HG03159 (cell line): ENCODE measurements at regions not wholly inside any gene's neighbourhood (a gene's known extent, or its start where the extent isn't known, plus 50 kb on each side); places are given as distances from the start of the nearest gene placed in this dataset.
"Not testable (repeated sequence)": the region's sequence is repeated elsewhere in the genome, so short reads cannot be mapped to it uniquely, and the experiment has no call there.

Experiments
- ATAC-seq: cut with Tn5 transposase; IDR thresholded peaks from one replicate; pipeline ENCODE4 v1.9.1; 2021; ENCODE audit warnings: mild to moderate bottlenecking, moderate library complexity; ENCODE audit not compliant: unreplicated experiment

DNA sequence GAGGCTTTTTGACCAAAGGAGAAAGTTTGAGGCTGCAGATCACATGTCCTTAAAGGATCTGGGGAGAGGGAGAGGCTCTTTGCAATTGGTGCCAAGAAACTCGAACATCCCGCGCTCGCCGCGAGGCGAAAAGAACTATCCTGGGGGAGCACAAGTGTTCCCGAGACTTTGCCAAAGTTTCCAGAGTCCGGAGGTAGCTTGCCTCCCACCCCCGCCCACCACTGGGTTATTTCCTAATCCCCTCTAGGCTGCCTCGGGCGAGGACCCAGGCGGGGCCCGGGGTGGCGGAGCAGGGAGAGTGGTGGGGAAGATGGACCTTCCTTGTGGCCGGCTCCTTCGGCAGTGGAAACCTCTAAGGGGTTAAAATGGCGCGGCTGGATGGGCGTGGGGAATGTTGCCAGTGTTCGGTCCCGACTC lies 114.5 kb downstream of the KCNRG start:
- ATAC-seq, result no peak

DNA sequence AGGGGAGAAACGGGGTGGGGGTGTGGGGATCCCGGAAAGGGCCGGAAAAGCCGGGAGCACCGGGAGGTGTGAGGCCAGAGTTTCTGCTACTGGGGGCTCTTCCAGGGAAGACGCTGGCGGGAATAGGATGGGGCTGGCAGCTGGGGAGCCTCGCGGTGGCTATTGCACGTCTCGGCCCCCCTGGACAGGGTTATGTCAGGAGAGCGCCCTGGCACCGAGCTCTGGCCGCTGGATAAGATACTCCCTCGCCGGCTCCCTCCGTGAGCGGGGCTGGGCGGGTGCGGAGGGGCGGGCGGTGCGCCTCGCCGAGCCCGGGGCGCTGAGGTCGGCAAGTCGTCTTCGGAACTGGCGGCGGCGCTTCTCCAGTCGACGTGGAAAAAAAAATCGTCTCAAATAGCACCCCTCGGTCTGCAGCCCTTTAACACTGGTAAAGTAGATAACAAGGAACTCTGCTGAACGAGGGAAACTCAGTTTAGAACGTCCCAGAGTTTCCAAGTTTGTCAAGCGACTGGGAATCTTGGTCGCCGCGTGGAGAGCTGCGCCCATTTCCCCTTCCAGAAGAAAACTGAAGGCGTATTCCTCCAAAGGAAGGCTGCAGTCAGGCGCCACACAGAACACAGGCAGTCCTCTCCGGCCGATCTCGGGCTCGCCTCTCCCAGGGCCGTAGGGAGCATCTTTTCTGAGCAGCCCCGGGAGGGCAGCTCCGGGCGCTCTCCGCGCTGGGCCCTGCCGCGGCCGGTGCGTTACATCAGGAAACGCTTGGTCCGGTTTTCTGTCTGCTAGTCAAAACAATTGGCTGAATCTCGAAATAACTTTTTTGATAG lies 115.1 kb downstream of the KCNRG start:
- peak; percentile 13 for ATAC-seq

DNA sequence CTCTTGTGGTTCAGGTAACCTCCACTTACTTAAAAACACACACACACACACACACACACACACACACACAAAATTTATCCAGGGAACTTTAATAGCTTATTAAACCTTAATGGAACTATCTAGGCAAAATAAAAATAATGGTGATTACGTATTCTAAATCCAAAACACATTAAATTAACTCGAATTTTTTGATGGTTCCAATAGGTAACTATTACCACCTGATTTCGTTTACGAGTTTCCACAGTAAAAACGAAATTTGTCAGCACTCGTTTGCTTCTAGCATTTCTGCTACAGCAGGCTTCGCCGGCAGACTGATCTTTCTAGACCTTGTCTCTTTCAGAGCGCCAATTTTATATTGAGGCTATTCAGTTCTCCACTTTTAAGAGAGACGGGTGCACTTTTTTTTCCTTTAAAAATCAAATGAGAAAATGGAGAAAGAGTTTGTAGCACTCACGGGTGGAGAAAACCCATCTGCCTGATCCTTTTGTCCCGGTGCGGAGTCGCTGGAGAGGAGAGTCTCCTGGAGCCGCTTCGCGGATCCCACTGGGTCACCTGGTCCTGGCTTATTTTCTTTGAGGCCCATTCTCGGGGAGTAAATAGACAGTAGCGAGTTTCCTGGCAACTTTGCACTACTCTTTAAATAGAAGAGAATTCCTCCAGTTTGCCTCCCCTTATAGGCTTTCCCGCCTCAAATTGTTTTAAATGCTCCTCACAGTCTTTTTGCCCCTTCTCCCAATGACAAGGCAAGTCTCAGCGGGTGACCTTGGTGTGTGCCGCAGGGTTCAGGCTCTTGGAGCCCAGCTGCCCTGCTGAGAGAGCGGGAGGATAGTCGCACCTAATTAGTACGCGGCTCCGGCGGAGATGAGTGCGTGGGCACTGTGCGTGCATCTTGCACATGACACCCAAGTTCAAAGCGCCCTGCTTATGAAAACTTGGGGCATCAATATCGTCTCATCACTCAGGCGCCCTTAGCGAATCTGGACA lies 117.0 kb downstream of the KCNRG start:
- no peak for ATAC-seq

DNA sequence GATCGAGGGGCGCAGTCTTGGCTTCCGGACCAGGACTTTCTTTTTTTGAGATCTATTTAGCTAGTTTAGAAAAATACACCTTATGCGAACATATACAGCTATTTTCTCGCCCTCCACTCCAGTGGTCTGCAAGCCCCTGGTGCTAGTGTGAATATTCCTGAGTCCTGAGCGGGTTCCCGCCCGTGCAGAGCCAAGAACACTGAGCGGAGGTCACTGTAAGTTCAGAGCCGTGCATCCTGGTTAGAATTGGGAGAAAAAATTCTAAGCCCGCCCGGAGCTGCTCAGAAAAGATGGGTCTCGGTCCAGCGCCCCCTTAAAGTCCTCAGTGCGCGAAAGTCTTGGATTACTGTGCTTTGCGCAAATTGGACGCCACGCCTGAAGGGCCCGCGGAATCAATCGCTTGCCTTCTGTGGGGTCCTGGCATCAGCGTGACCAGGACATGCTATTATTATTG lies 117.7 kb downstream of the KCNRG start:
- ATAC-seq, result no peak

DNA sequence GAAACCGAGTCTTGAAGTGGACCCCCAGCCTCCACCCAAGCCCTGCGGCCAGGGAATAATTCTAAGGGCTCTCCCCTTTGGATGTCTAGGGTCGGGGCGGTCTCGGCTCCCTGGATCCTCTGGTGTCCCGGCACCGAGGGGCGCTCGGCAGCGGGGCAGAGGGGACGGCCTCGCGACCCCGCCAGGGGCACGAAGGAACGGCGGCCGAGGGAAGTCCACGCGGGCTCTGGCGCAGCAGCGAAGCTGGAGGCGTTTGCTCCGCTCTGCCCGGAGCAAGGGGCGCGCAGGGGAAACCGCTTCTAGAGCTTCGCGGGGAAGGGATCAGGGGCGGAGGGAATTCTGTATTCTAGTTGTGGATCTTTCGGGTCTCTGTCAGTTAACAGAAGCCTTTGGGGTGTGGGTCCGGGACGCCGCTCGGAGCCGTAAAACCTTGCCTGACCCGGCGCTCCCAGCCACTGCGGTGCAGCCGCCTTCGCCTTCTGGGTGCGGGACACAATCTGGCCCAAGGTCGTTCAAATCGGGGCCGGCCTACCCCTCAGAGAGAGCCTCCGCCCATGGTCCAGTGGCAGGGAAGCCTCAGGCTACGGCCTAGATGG lies 118.2 kb downstream of the KCNRG start:
- ATAC-seq, result no peak

DNA sequence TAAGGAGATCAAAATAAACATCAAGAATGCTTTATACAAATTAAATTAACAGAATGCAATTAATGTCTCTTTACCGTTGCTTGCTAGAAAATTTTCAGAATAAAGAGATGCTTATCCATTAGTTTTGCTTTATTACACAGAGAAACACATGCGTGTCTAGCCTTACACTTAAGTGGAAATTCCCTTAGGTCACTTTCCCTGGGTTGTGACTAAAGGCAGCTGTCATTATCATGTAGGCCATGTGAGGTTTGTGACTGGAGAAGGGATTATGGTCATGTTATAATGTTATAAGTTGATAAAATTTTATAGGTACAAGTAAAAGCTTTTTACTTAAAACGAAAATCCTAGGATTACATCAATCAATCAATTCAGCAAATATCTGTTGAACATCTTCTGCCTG lies 121.0 kb downstream of the KCNRG start:
- ATAC-seq, result no peak

DNA sequence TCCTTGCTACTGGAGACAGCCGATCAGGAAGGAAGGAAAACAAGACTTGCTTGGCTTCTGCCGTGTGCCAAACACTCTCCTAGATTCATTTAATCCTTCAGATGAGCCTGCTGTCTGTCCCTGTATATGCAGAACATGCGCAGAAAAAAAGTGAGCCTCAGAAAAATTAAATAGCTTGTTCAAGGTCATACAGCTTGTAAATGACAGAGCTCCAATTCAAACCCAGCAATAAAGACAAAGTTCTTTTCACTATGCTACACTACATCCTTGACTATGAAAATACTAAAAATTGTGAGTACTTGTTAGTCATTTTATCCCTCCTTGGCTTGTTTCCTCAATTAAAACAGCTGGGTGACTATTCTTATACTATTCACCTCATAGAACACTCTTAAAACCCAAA lies 121.4 kb downstream of the KCNRG start:
- no peak for ATAC-seq

DNA sequence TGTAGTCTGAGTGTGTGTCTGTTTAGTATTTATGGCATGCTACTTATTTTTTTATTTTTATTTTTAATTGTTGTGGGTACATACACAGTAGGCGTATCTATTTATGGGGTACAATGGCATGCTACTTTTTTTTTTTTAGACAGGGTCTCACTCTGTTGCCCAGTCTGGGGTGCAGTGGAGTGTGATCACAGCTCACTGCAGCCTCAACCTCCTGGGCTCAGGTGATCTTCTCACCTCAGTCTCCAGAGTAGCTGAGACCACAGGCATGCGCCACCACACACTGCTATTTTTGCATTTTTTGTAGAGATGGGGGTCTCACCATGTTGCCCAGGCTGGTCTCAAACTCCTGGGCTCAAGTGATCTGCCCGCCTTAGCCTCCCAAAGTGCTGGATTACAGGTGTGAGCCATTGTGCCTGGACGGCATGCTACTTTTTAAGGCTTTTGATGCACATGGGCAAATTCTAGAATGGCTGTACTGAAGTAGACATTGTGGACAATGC lies 124.2 kb downstream of the KCNRG start:
- not testable (repeated sequence) for ATAC-seq

DNA sequence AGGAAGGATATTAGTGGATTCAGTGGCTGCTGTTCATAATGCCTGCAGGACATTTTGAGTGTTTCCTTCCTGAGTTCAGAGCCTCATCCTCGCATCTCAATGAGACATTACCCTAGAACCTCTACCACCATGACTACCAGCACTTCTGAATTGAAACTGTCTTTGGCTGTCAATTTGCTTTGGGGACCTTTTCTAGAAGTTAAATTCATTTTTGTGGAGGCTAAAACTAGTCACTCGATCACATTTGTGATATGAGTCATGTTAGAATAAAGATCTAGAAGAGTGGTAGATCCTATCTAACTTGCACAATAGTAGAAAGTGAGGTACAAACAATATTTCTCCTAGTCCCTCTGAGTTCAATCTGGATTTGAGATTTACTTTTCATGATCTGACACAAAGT lies 124.9 kb downstream of the KCNRG start:
- ATAC-seq, result no peak

DNA sequence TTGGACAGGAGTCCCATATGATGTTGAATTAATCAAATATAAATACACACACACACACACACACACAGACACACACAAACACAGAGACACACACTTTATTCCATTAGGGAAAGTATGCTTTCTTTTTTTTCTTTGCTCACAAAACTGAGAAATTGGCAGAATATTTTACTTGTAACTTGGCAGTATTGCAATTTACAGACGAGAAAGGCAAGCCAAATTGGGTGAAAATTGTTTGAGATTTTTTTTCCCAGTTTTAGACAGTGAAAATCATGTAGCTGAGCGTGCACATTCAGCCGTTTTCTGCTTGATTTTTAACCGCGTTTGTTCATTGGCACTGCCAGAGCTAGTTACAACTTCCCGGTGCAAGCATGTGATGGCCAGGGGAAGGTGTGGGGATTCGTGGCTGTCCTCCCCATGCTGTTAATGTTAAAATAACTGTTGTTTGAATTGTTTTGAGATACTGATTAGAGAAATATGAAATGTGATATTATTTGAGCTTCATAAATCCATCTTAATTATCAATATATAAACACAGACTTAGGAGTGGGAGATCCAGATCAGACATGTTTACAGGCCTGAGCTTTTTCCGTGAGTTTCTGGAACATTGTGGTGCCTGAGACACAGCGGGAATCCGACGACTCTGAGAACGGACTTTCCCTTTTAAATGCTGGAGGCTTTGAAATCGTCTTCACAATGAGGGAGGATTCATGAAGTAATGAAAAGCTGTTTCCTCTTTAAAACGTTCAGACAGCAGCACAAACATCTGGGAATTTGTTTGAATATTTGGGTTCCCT lies 125.5 kb downstream of the KCNRG start:
- no peak for ATAC-seq

DNA sequence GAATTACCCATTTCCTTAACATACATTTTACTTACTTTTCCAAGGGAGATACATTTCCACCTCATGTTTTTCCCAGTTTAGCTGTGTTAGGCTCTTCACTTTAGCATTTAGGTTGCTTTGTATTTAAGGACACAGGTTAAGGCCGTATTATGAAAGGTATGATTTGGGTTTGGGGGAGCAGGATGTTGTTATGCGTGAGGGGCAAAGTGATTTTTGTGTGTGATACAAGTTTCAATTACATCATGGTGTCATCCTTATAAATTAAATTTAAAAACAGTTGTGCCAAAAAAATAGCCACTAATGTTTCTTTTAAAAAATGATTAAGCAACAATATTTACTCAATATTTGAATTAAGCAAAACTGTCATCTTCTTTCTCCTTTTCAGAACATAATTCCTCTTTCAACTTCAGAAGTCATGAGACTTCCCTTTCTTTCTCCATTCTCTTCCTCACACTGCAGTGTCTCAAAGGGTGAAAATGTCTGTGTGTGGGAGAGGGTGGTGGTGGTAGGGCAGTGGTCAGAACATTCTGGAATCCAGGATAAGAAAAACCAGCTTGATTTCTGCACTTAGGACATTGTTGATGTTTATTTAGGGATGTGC lies 126.2 kb downstream of the KCNRG start:
- no peak for ATAC-seq

DNA sequence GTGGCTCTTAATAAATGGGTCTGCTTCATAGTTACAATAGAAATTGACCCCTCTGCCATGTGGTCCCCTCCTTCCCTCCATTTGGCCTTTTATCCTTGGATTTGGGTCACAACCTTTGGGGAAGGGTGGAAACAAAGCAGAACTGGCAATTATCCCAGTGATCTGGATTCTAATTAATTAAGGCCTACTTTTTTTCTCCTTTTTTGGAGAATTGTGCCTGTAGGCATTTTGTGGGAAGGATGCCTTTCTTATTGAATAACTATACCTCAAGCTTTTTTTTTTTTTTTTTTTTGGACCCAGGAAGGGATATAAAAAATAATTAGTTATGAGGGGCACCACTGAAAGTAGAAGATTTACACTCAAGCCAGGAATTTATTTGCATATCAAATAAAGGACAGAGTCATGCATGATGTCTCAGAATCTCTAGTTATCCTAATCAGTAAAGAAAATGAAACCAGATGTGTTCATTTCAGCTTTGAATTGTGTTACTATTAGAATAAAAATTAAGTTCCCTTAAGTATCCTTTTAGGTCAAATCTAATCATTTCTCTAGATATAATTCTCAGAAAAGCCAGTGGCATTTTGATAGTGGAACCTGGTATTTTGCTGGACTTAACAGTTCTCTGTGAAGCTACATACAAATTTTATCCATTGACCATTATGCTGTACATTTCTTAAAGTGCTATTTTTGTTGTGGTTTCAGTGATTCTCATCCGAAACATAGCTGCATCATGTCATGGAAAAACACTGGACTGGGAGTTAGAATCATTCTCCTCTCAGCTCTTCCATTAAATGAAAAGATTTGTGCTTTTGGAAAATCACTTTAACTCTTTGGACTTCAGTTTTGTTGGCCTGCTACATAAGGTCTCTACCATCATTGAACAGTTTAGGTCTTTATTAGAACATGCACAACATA lies 129.3 kb downstream of the KCNRG start:
- no peak for ATAC-seq

DNA sequence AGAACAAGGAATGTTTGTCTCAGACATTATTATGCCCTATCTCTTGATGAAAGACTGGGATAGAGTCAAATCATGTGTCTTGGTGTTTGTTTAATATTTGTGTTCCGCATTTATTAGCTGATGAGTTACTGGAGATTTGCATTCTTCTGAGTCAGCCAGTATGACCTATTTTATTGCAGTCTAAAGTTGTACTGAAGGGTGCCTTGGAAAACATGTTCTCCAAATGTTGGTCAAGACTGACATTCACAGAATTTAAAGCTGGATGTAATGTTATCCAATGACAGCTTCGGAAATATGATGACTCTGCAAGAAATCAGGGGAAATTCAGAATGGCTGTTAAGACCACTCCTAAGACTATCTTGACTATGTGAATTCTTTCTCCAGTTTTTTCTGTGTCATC lies 134.0 kb downstream of the KCNRG start:
- no peak for ATAC-seq

DNA sequence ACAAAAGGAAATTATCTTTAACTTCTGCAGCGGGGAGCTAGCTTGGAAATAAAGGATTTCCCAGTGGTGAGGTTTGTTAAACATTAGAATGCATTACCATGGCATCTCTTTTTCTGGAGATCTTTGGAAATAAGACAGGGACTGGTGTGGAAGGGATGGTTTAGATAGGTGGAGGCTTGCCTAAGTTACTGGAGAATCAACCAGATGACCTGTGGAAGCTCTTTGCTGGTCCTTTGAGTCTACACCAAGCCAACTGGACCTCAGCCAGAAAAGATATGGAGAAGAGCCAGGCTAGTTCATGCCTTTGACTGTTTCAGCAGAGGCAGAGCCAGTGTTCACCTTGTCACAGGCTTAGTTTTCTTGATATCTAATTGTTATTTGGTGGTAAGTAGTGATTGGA lies 134.7 kb downstream of the KCNRG start:
- ATAC-seq, result no peak

DNA sequence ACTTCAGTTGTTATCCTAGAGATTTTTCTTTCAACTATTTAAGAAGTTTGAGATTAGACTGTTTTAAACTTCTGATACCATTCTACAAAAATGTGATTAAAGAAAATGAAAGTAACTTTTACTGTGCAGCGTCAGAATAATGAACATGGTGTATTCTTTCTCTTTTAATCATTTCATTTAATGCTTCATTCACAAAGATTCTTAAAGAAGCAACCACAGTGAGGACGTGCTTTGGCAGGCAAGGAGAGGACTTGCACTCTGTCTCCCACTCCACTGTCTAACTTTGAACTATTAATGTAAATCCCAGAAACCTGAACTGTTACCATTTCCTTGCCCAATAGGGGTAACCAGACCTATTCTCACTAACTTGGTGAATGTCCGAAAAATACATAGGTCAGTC lies 137.0 kb downstream of the KCNRG start:
- ATAC-seq, result no peak

DNA sequence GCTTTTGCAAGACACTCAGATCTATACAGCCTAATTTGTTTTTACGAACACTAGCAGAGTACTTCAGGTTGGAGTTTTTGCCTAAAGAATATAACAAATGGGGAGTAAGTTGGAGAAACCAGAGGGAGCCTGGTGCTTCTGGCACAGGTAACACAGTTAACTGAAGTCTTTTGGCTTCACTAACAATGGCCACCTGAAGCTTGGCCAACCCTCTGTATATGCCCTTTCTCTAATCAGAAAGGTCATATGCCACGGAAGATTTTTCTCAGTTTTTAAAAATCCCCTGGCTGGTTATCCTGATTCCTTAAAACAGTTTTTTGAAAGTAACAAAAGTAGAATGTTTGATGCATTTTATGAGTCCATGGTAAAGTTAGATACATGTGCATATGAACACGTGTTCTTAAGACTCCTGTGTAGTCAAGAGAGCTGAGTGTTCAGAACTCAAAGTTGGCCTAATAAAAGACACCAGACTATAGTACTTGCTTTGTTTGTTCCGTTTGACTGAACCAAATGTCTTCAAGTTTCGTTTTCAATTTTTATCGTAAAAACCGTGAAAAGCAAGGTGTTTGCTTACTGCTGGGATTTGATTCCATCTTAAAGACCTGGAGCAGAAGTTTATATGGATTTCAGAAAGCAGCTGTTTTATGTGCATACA lies 137.5 kb downstream of the KCNRG start:
- ATAC-seq, result peak; percentile 44

DNA sequence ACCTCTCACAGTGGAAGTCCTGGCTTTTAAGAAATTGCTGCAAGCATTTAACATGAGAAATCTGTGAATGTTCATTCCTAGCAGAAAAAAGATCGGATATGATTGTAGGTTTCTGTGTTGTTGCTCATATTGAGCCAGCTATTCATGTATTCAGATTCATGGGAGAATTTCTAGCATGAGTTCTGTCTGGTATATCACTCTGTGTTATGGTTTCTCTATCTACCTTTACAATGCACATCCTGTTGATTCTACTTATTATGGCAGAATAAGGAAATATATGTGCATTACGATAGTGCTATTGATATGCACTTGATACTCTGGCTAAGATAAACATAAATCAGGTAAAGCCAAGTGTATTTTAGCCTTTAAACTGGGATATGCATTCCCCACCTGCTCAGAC lies 138.2 kb downstream of the KCNRG start:
- no peak for ATAC-seq

DNA sequence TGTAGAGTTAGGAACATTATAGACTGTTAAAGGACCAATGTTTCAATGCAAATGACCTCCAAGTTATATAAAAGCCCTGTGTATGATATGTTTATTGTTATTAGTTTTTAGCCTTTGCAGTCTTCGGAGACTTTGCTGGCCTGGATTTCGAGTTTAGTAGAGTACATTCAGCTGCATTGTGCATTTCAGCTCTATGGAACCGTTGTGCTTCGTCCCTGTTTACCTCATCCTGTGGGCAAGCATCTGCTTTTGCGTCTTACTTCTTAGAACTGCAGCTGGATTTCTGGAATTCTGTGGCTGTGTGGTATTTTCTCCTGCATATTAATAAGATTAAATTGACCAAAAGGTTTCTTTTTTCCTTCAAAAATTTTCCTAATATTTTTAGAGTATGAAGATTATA lies 138.6 kb downstream of the KCNRG start:
- no peak for ATAC-seq
